RKO (cell line): ENCODE measurements at regions not wholly inside any gene's neighbourhood (a gene's known extent, or its start where the extent isn't known, plus 50 kb on each side); places are given as distances from the start of the nearest gene placed in this dataset.

ENCODE experiments used
- DNase-seq: peaks from one replicate; pipeline ENCODE4 v3.0.0-alpha.2; 2016; ENCODE audit warnings: low spot score

- no peak for DNase-seq
These were observed 240.0 kb upstream of the CFAP20DC start for GRCh38 chr3:59289831-59290230.

GRCh38 chr3:59288951-59289350 is 239.1 kb upstream of the CFAP20DC start:
- no peak for DNase-seq

- DNase-seq, result no peak
These were observed 237.1 kb upstream of the CFAP20DC start for GRCh38 chr3:59286791-59287531.

- no peak for DNase-seq
These were observed 235.7 kb upstream of the CFAP20DC start for GRCh38 chr3:59285560-59285959.

- no peak for DNase-seq
These were observed 235.1 kb upstream of the CFAP20DC start for GRCh38 chr3:59284926-59285325.

GRCh38 chr3:59280113-59280512 is 230.3 kb upstream of the CFAP20DC start:
- DNase-seq, result no peak

- DNase-seq, result no peak
These were observed 228.0 kb upstream of the CFAP20DC start for GRCh38 chr3:59277816-59278215.

- no peak for DNase-seq
These were observed 227.4 kb upstream of the CFAP20DC start for GRCh38 chr3:59277201-59277600.

- no peak for DNase-seq
These were observed 224.2 kb upstream of the CFAP20DC start for GRCh38 chr3:59273976-59274375.

GRCh38 chr3:59271971-59272370 is 222.1 kb upstream of the CFAP20DC start:
- DNase-seq, result no peak

GRCh38 chr3:59270921-59271320 is 221.1 kb upstream of the CFAP20DC start:
- no peak for DNase-seq

GRCh38 chr3:59270209-59270608 is 220.4 kb upstream of the CFAP20DC start:
- DNase-seq, result no peak

- DNase-seq, result no peak
These were observed 218.3 kb upstream of the CFAP20DC start for GRCh38 chr3:59268170-59268569.

GRCh38 chr3:59267021-59267420 is 217.2 kb upstream of the CFAP20DC start:
- no peak for DNase-seq

GRCh38 chr3:59266551-59266950 is 216.7 kb upstream of the CFAP20DC start:
- DNase-seq, result no peak

GRCh38 chr3:59265566-59265965 is 215.7 kb upstream of the CFAP20DC start:
- DNase-seq, result no peak

GRCh38 chr3:59264366-59264765 is 214.5 kb upstream of the CFAP20DC start:
- DNase-seq, result no peak

- no peak for DNase-seq
These were observed 213.3 kb upstream of the CFAP20DC start for GRCh38 chr3:59263152-59263551.

GRCh38 chr3:59262076-59262498 is 212.3 kb upstream of the CFAP20DC start:
- no peak for DNase-seq

GRCh38 chr3:59261009-59261408 is 211.2 kb upstream of the CFAP20DC start:
- no peak for DNase-seq

GRCh38 chr3:59258550-59259260 is 208.9 kb upstream of the CFAP20DC start:
- DNase-seq, result no peak

GRCh38 chr3:59257506-59257905 is 207.7 kb upstream of the CFAP20DC start:
- no peak for DNase-seq

GRCh38 chr3:59256230-59256629 is 206.4 kb upstream of the CFAP20DC start:
- DNase-seq, result no peak

GRCh38 chr3:59254976-59255375 is 205.2 kb upstream of the CFAP20DC start:
- DNase-seq, result no peak
